Body of pancreas (tissue), 4 donors: ENCODE measurements at regions not wholly inside any gene's neighbourhood (a gene's known extent, or its start where the extent isn't known, plus 50 kb on each side); places are given as distances from the start of the nearest gene placed in this dataset.

ENCODE experiments used
- ATAC-seq: fragments of 150-250 bp; one replicate; pipeline ENCODE4 v1.9.1; 2016
- DNase-seq, 4 donors: peaks; one replicate each; pipeline ENCODE4 v3.0.0-alpha.2; 2019
- H3K27ac ChIP-seq, 4 donors: fragments of 200-600 bp; sonication (generic); 1 replicate in 3 of 4; 2 replicates in 1 of 4; pipeline versions ENCODE4 v1.5.1 to v1.6.1; 2016 to 2019; ENCODE audit warnings: mild to moderate bottlenecking in 1 of 4, mixed read lengths in 1 of 4, moderate library complexity in 1 of 4
- H3K27me3 ChIP-seq, 2 donors: fragments of 200-600 bp; sonication (generic); one replicate each; pipeline ENCODE4 v1.6.0; 2016; ENCODE audit warnings: mild to moderate bottlenecking in 1 of 2
- H3K36me3 ChIP-seq, 2 donors: fragments of 200-600 bp; sonication (generic); replicated peaks in 1 of 2; 2 replicates each; pipeline ENCODE4 v1.5.1; 2016; ENCODE audit warnings: low read depth in 2 of 2; ENCODE audit not compliant: insufficient read depth in 1 of 2
- H3K4me1 ChIP-seq: fragments of 200-600 bp; sonication (generic); one replicate; pipeline ENCODE4 v1.6.0; 2016
- H3K4me3 ChIP-seq, 2 donors: fragments of 200-600 bp; sonication (generic); 1 replicate in 1 of 2; 2 replicates in 1 of 2; pipeline ENCODE4 v1.5.1; 2016 to 2019
- H3K9me3 ChIP-seq, 3 donors: fragments of 200-600 bp; sonication (generic); 1 replicate in 2 of 3; 2 replicates in 1 of 3; pipeline ENCODE4 v1.5.1; 2016
- POLR2A ChIP-seq, 3 donors: fragments of 450-650 bp; IDR thresholded peaks; one replicate each; pipeline ENCODE4 v1.6.1; 2016; ENCODE audit warnings: antibody characterized with exemption in 3 of 3, mild to moderate bottlenecking in 2 of 3
- WGBS, 2 donors: methylation state at CpG; one replicate each; pipeline ENCODE4 v1.1.5; 2017; 5-methylcytosine and 5-hydroxymethylcytosine counted together
- intact Hi-C: fragments of 100-400 bp; cut with DNase I; formaldehyde crosslinking; loops from one replicate; pipeline ENCODE4 v1.15.1; 2023
- TF ChIP-seq, protein P1 (sequence below), 7 experiments: fragments of 450-650 bp in 4 of 7; fragments of 200-600 bp in 3 of 7; sonication (generic) in 3 of 7; IDR thresholded peaks; one replicate each; pipeline ENCODE4 v1.5.1; 2016 to 2019; ENCODE audit warnings: antibody characterized with exemption in 7 of 7

- H3K27ac ChIP-seq, result no peak overlapping the region
- no peak for DNase-seq
- no peaks in the 10 kb centered on the region for H3K27me3 ChIP-seq
- no peak overlapping the region for H3K4me3 ChIP-seq
- no peaks in the 10 kb centered on the region for H3K4me1 ChIP-seq
- WGBS, 2 donors, result 16 to 19% methylated on average over 1 of the region's 1 CpG
- TF ChIP-seq POLR2A (IDR thresholded peaks at IDR 0.05), result no peak
- TF ChIP-seq, protein P1, sequence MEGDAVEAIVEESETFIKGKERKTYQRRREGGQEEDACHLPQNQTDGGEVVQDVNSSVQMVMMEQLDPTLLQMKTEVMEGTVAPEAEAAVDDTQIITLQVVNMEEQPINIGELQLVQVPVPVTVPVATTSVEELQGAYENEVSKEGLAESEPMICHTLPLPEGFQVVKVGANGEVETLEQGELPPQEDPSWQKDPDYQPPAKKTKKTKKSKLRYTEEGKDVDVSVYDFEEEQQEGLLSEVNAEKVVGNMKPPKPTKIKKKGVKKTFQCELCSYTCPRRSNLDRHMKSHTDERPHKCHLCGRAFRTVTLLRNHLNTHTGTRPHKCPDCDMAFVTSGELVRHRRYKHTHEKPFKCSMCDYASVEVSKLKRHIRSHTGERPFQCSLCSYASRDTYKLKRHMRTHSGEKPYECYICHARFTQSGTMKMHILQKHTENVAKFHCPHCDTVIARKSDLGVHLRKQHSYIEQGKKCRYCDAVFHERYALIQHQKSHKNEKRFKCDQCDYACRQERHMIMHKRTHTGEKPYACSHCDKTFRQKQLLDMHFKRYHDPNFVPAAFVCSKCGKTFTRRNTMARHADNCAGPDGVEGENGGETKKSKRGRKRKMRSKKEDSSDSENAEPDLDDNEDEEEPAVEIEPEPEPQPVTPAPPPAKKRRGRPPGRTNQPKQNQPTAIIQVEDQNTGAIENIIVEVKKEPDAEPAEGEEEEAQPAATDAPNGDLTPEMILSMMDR (IDR thresholded peaks at IDR 0.05), result no peak
- no peaks in the 10 kb centered on the region for H3K9me3 ChIP-seq
- no peaks in the 10 kb centered on the region for H3K36me3 ChIP-seq
- ATAC-seq, result no peak
- intact Hi-C loops, result no loop called here
Observed at GRCh38 chr3:109933576-109933975, 596.2 kb upstream of the DPPA4 start.

DNA sequence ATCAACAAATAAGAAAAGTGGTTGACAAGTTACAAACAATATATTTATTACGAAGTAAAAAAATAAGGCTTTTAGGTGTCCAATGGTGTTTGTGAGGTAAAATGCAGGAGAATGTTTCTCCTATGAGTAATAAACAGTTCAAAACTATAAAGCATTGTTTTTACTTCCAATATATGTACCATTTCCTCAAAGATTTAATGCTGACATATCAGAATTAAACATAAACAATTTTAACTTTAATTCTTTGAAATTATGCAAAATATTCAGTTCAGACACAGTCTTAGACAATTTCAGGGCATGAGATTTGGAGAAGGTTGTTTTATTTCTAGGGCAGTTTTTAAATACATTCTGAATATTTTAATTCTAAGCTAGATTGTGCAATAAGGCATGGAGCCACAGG is 602.5 kb upstream of the DPPA4 start:
- H3K4me1 ChIP-seq, result no peaks in the 10 kb centered on the region
- no peak overlapping the region for H3K27ac ChIP-seq
- DNase-seq, result no peak
- ATAC-seq, result no peak
- intact Hi-C loops, result no loop called here
- H3K4me3 ChIP-seq, result no peak overlapping the region
- TF ChIP-seq POLR2A (IDR thresholded peaks at IDR 0.05), result no peak
- TF ChIP-seq, protein P1 (IDR thresholded peaks at IDR 0.05), result no peak
- H3K27me3 ChIP-seq, result no peaks in the 10 kb centered on the region
- H3K9me3 ChIP-seq, result no peaks in the 10 kb centered on the region
- WGBS, 2 donors, result 31 to 42% methylated on average over 1 of the region's 1 CpG
- H3K36me3 ChIP-seq, result no peaks in the 10 kb centered on the region

GRCh38 chr3:109943181-109943580 is 605.8 kb upstream of the DPPA4 start:
- H3K4me3 ChIP-seq, result no peak overlapping the region
- H3K4me1 ChIP-seq, result no peaks in the 10 kb centered on the region
- no peaks in the 10 kb centered on the region for H3K27me3 ChIP-seq
- ATAC-seq (no peak), DNase-seq (no peak)
- no peaks in the 10 kb centered on the region for H3K36me3 ChIP-seq
- 58 to 66% methylated on average over 3 of the region's 3 CpGs for WGBS, 2 donors
- intact Hi-C loops, result no loop called here
- no peaks in the 10 kb centered on the region for H3K9me3 ChIP-seq
- H3K27ac ChIP-seq, result no peak overlapping the region
- no peak for TF ChIP-seq POLR2A (IDR thresholded peaks at IDR 0.05)
- TF ChIP-seq, protein P1 (IDR thresholded peaks at IDR 0.05), result no peak

- TF ChIP-seq, protein P1 (IDR thresholded peaks at IDR 0.05), result no peak
- no peak for TF ChIP-seq POLR2A (IDR thresholded peaks at IDR 0.05)
- Histone ChIP-seq H3K27me3 (no peaks in the 10 kb centered on the region), H3K4me3 (no peak overlapping the region), H3K9me3 (no peaks in the 10 kb centered on the region), H3K27ac (no peak overlapping the region), H3K4me1 (no peaks in the 10 kb centered on the region), H3K36me3 (no peaks in the 10 kb centered on the region)
- intact Hi-C loops, result no loop called here
- DNase-seq (no peak), ATAC-seq (no peak)
- WGBS, 2 donors, result 54 to 62% methylated on average over 5 of the region's 5 CpGs
Observed at GRCh38 chr3:109944836-109945235, 607.5 kb upstream of the DPPA4 start.

GRCh38 chr3:109952924-109953323 is 615.6 kb upstream of the DPPA4 start:
- Histone ChIP-seq H3K27ac (no peak overlapping the region), H3K9me3 (no peaks in the 10 kb centered on the region), H3K4me3 (no peak overlapping the region), H3K36me3 (no peaks in the 10 kb centered on the region), H3K27me3 (no peaks in the 10 kb centered on the region), H3K4me1 (no peaks in the 10 kb centered on the region)
- DNase-seq (no peak), ATAC-seq (no peak)
- WGBS, 2 donors, result 77 to 81% methylated on average over 2 of the region's 2 CpGs
- intact Hi-C loops, result no loop called here
- TF ChIP-seq, protein P1 (IDR thresholded peaks at IDR 0.05), result no peak
- no peak for TF ChIP-seq POLR2A (IDR thresholded peaks at IDR 0.05)
